ENCODE measurements at regions not wholly inside any gene's neighbourhood (a gene's known extent, or its start where the extent isn't known, plus 50 kb on each side); places are given as distances from the start of the nearest gene placed in this dataset.
"Not testable (repeated sequence)": the region's sequence is repeated elsewhere in the genome, so short reads cannot be mapped to it uniquely, and the experiment has no call there.

- DNase-seq = no peak
These were observed 220.4 kb upstream of the ZNF217 start for GRCh38 chr20:53814060-53814459.

GRCh38 chr20:53813636-53814035, 220.0 kb upstream of the ZNF217 start:
- DNase-seq = no peak

GRCh38 chr20:53811577-53811976, 217.9 kb upstream of the ZNF217 start:
- DNase-seq = no peak

GRCh38 chr20:53810661-53811355, 217.2 kb upstream of the ZNF217 start:
- no peak for DNase-seq

- no peak for DNase-seq
These were observed 216.2 kb upstream of the ZNF217 start for GRCh38 chr20:53809728-53810365.

GRCh38 chr20:53809217-53809616, 215.6 kb upstream of the ZNF217 start:
- no peak for DNase-seq

GRCh38 chr20:53808733-53809132, 215.1 kb upstream of the ZNF217 start:
- DNase-seq = no peak

GRCh38 chr20:53808302-53808701, 214.7 kb upstream of the ZNF217 start:
- not testable (repeated sequence) for DNase-seq

GRCh38 chr20:53806683-53807401, 213.2 kb upstream of the ZNF217 start:
- no peak for DNase-seq

- no peak for DNase-seq
These were observed 212.3 kb upstream of the ZNF217 start for GRCh38 chr20:53805895-53806384.

- DNase-seq = no peak
These were observed 211.6 kb upstream of the ZNF217 start for GRCh38 chr20:53804920-53805894.

GRCh38 chr20:53804308-53804707, 210.7 kb upstream of the ZNF217 start:
- not testable (repeated sequence) for DNase-seq

- no peak for DNase-seq
These were observed 210.0 kb upstream of the ZNF217 start for GRCh38 chr20:53803492-53804155.

GRCh38 chr20:53801609-53802370, 208.2 kb upstream of the ZNF217 start:
- DNase-seq = no peak

- DNase-seq = no peak
These were observed 207.4 kb upstream of the ZNF217 start for GRCh38 chr20:53800883-53801604.

GRCh38 chr20:53800418-53800817, 206.8 kb upstream of the ZNF217 start:
- no peak for DNase-seq

GRCh38 chr20:53797085-53797484, 203.4 kb upstream of the ZNF217 start:
- DNase-seq = no peak

GRCh38 chr20:53795170-53795569, 201.5 kb upstream of the ZNF217 start:
- no peak for DNase-seq

- DNase-seq = no peak
These were observed 201.0 kb upstream of the ZNF217 start for GRCh38 chr20:53794529-53795115.

- DNase-seq = no peak
These were observed 200.2 kb upstream of the ZNF217 start for GRCh38 chr20:53793783-53794383.

Data from SIG-M5 (cell line).